Breast epithelium (tissue), 3 donors: ENCODE measurements at regions not wholly inside any gene's neighbourhood (a gene's known extent, or its start where the extent isn't known, plus 50 kb on each side); places are given as distances from the start of the nearest gene placed in this dataset.

Experiments used
- POLR2A ChIP-seq: fragments of 450-650 bp; IDR thresholded peaks from one replicate; pipeline ENCODE4 v1.6.1; 2016; ENCODE audit warnings: antibody characterized with exemption, mild to moderate bottlenecking, moderate library complexity
- POLR2AphosphoS5 ChIP-seq, 3 donors: sonication (generic); formaldehyde crosslinking; IDR thresholded peaks; one replicate each; pipeline ENCODE4 v1.6.1; 2017; ENCODE audit warnings: antibody characterized with exemption in 3 of 3
- TF ChIP-seq, protein P1 (sequence below), 3 donors: fragments of 450-650 bp; IDR thresholded peaks; one replicate each; pipeline ENCODE4 v1.5.1; 2016 to 2017; ENCODE audit warnings: antibody characterized with exemption in 3 of 3, mild to moderate bottlenecking in 3 of 3, moderate library complexity in 3 of 3

DNA sequence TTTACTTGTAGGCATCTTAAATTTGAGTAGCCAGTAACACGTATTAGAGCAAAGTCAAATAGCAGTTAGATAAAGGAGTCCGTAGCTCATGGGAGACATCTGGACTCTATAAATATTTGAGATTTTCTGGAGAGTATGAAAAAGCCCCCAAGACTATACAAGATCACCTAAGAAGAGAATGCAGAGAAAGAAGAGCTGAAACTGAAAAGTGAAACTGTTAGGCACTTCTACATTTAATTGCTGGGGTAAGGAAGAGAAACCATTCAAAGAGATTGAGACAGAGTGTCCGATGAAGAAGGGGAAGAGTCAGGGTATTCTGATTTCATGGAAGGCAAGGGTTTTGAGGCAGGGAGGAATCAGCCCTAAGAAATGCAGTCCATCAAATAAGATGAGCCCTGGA lies 2372.1 kb downstream of the MAT2B start:
- TF ChIP-seq, protein P1, sequence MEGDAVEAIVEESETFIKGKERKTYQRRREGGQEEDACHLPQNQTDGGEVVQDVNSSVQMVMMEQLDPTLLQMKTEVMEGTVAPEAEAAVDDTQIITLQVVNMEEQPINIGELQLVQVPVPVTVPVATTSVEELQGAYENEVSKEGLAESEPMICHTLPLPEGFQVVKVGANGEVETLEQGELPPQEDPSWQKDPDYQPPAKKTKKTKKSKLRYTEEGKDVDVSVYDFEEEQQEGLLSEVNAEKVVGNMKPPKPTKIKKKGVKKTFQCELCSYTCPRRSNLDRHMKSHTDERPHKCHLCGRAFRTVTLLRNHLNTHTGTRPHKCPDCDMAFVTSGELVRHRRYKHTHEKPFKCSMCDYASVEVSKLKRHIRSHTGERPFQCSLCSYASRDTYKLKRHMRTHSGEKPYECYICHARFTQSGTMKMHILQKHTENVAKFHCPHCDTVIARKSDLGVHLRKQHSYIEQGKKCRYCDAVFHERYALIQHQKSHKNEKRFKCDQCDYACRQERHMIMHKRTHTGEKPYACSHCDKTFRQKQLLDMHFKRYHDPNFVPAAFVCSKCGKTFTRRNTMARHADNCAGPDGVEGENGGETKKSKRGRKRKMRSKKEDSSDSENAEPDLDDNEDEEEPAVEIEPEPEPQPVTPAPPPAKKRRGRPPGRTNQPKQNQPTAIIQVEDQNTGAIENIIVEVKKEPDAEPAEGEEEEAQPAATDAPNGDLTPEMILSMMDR (IDR thresholded peaks at IDR 0.05) = no peak
- TF ChIP-seq POLR2A (no peak), POLR2AphosphoS5 (IDR thresholded peaks at IDR 0.05) (no peak)
